HG03354 (cell line): ENCODE measurements at regions not wholly inside any gene's neighbourhood (a gene's known extent, or its start where the extent isn't known, plus 50 kb on each side); places are given as distances from the start of the nearest gene placed in this dataset.

Experiments
- ATAC-seq: cut with Tn5 transposase; IDR thresholded peaks from one replicate; pipeline ENCODE4 v1.9.1; 2021; ENCODE audit warnings: mild to moderate bottlenecking; ENCODE audit not compliant: unreplicated experiment, poor library complexity, severe bottlenecking

- no peak for ATAC-seq
Measured at GRCh38 chr2:126531029-126531428, 124.9 kb upstream of the GYPC start.

- no peak for ATAC-seq
Measured at GRCh38 chr2:126534478-126534877, 121.5 kb upstream of the GYPC start.

- no peak for ATAC-seq
Measured at GRCh38 chr2:126535408-126535807, 120.5 kb upstream of the GYPC start.

GRCh38 chr2:126536605-126537200, 119.3 kb upstream of the GYPC start:
- no peak for ATAC-seq

- ATAC-seq: no peak
Measured at GRCh38 chr2:126539101-126539500, 116.9 kb upstream of the GYPC start.

GRCh38 chr2:126542247-126542646, 113.7 kb upstream of the GYPC start:
- ATAC-seq: no peak

- ATAC-seq: no peak
Measured at GRCh38 chr2:126543081-126543480, 112.9 kb upstream of the GYPC start.

- ATAC-seq: no peak
Measured at GRCh38 chr2:126558029-126558428, 97.9 kb upstream of the GYPC start.

GRCh38 chr2:126568734-126569133, 87.2 kb upstream of the GYPC start:
- ATAC-seq: peak; percentile 54

- no peak for ATAC-seq
Measured at GRCh38 chr2:126571403-126571802, 84.6 kb upstream of the GYPC start.

- ATAC-seq: no peak
Measured at GRCh38 chr2:126575631-126576030, 80.3 kb upstream of the GYPC start.

GRCh38 chr2:126579868-126580267, 76.1 kb upstream of the GYPC start:
- ATAC-seq: no peak

- ATAC-seq: no peak
Measured at GRCh38 chr2:126586317-126586716, 69.6 kb upstream of the GYPC start.

- no peak for ATAC-seq
Measured at GRCh38 chr2:126599062-126599461, 56.9 kb upstream of the GYPC start.

- no peak for ATAC-seq
Measured at GRCh38 chr2:126600742-126601141, 55.2 kb upstream of the GYPC start.

GRCh38 chr2:126602334-126602733, 53.6 kb upstream of the GYPC start:
- ATAC-seq: no peak
